ENCODE measurements at regions not wholly inside any gene's neighbourhood (a gene's known extent, or its start where the extent isn't known, plus 50 kb on each side); places are given as distances from the start of the nearest gene placed in this dataset.

- H3K4me3 ChIP-seq: no peak overlapping the region
- peaks cover 10 to 31% (median 17%) of the 10 kb centered on the region in 4 donors for H3K4me1 ChIP-seq
- H3K27me3 ChIP-seq: no peaks in the 10 kb centered on the region
- peak; percentile 36 to 38 for DNase-seq
- intact Hi-C loops (cut with DNase I; ENCODE audit: low total_unique reads): no loop called here
- H3K27ac ChIP-seq: no peak overlapping the region
- TF ChIP-seq EP300 (IDR thresholded peaks at IDR 0.05) (no peak), POLR2AphosphoS5 (IDR thresholded peaks at IDR 0.05) (no peak), CTCF (IDR thresholded peaks at IDR 0.05) (no peak)
- H3K36me3 ChIP-seq: no peaks in the 10 kb centered on the region
- H3K9me3 ChIP-seq: no peaks in the 10 kb centered on the region
- 43 to 78% (median 71%) methylated on average over 6 of the region's 6 CpGs for WGBS, 5 donors
Measured at GRCh38 chr13:50419896-50420295, 404.7 kb downstream of the KCNRG start.

GRCh38 chr13:50420718-50421472 is 405.7 kb downstream of the KCNRG start:
- no peak for DNase-seq
- Histone ChIP-seq H3K36me3 (no peaks in the 10 kb centered on the region), H3K27me3 (no peaks in the 10 kb centered on the region), H3K4me1 (peaks cover 10 to 31% (median 17%) of the 10 kb centered on the region in 4 donors), H3K27ac (no peak overlapping the region), H3K9me3 (no peaks in the 10 kb centered on the region), H3K4me3 (no peak overlapping the region)
- TF ChIP-seq EP300 (IDR thresholded peaks at IDR 0.05): no peak
- no peak for TF ChIP-seq POLR2AphosphoS5 (IDR thresholded peaks at IDR 0.05)
- no peak for TF ChIP-seq CTCF (IDR thresholded peaks at IDR 0.05)
- no peak for TF ChIP-seq POLR2A (IDR thresholded peaks at IDR 0.05)
- 75 to 88% (median 80%) methylated on average over 6 of the region's 6 CpGs for WGBS, 5 donors
- intact Hi-C loops (cut with DNase I; ENCODE audit: low total_unique reads): no loop called here

- peaks cover 10 to 31% (median 17%) of the 10 kb centered on the region in 4 donors for H3K4me1 ChIP-seq
- 27 to 47% (median 36%) methylated on average over 2 of the region's 2 CpGs for WGBS, 5 donors
- intact Hi-C loops (cut with DNase I; ENCODE audit: low total_unique reads): no loop called here
- no peak overlapping the region for H3K27ac ChIP-seq
- no peaks in the 10 kb centered on the region for H3K36me3 ChIP-seq
- no peak for DNase-seq
- TF ChIP-seq CTCF (IDR thresholded peaks at IDR 0.05): no peak
- no peak for TF ChIP-seq POLR2AphosphoS5 (IDR thresholded peaks at IDR 0.05)
- TF ChIP-seq POLR2A (IDR thresholded peaks at IDR 0.05): no peak
- TF ChIP-seq EP300 (IDR thresholded peaks at IDR 0.05): no peak
- no peaks in the 10 kb centered on the region for H3K27me3 ChIP-seq
- H3K4me3 ChIP-seq: no peak overlapping the region
- H3K9me3 ChIP-seq: no peaks in the 10 kb centered on the region
Measured at GRCh38 chr13:50421473-50422130, 406.4 kb downstream of the KCNRG start.

- Histone ChIP-seq H3K4me3 (no peak overlapping the region), H3K9me3 (no peaks in the 10 kb centered on the region), H3K27ac (no peak overlapping the region), H3K36me3 (no peaks in the 10 kb centered on the region), H3K27me3 (no peaks in the 10 kb centered on the region), H3K4me1 (peaks cover 10 to 31% (median 17%) of the 10 kb centered on the region in 4 donors)
- intact Hi-C loops (cut with DNase I; ENCODE audit: low total_unique reads): no loop called here
- TF ChIP-seq EP300 (IDR thresholded peaks at IDR 0.05): no peak
- no peak for TF ChIP-seq POLR2AphosphoS5 (IDR thresholded peaks at IDR 0.05)
- TF ChIP-seq CTCF (IDR thresholded peaks at IDR 0.05): no peak
- TF ChIP-seq POLR2A (IDR thresholded peaks at IDR 0.05): no peak
- no peak for DNase-seq
- whole genome bisulfite sequencing, 5 donors: 60 to 73% (median 64%) methylated on average over 12 of the region's 12 CpGs
Measured at GRCh38 chr13:50422181-50423148, 407.2 kb downstream of the KCNRG start.
